ENCODE measurements at regions not wholly inside any gene's neighbourhood (a gene's known extent, or its start where the extent isn't known, plus 50 kb on each side); places are given as distances from the start of the nearest gene placed in this dataset.

DNA sequence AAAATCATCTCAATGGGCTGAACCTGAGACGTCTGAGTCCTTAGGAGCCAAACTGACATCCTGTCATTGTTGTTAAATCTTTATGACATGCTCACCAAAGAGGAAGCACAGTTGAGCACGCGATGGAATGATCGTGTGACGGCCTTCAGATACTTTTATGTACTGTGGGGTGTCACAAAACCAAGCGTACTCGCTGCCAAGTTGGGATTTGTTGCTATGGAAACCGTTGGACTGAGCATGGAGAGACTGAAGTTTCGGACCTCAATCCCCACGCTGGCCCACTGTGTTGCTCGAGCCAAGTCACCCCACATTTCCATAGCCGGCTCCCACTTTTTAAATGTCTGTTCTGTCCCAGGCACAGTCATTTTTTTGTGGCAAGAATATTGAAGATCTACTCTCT is 222.8 kb upstream of the SDK2 start:
- DNase-seq (ENCODE audit: extremely low spot score): no peak
- TF ChIP-seq TARDBP (IDR thresholded peaks at IDR 0.05) (no peak), PKNOX1 (IDR thresholded peaks at IDR 0.05) (no peak), NFRKB (IDR thresholded peaks at IDR 0.05) (no peak), L3MBTL2 (conservative IDR thresholded peaks at IDR 0.05) (no peak), ELF4 (IDR thresholded peaks at IDR 0.05) (no peak)
- CTCF ChIA-PET: no interaction called here
- POLR2A ChIA-PET: no interaction called here

- ChIA-PET CTCF (no interaction called here), POLR2A (no interaction called here)
- DNase-seq (ENCODE audit: extremely low spot score): no peak
- no peak for TF ChIP-seq FOXA1 (IDR thresholded peaks at IDR 0.05)
- no peak for TF ChIP-seq FOXM1 (IDR thresholded peaks at IDR 0.05; ENCODE audit: borderline replicate concordance)
- TF ChIP-seq PKNOX1 (IDR thresholded peaks at IDR 0.05): no peak
- no peak for TF ChIP-seq CTBP1 (IDR thresholded peaks at IDR 0.05; ENCODE audit: borderline replicate concordance)
- no peak for TF ChIP-seq FOXK2 (IDR thresholded peaks at IDR 0.05)
- no peak for TF ChIP-seq TARDBP (IDR thresholded peaks at IDR 0.05)
- TF ChIP-seq SP1 (IDR thresholded peaks at IDR 0.05): no peak
- no peak for TF ChIP-seq L3MBTL2 (conservative IDR thresholded peaks at IDR 0.05)
- no peak for TF ChIP-seq HDGF (IDR thresholded peaks at IDR 0.05; ENCODE audit: borderline replicate concordance)
- no peak for TF ChIP-seq SUZ12 (IDR thresholded peaks at IDR 0.05)
- no peak for TF ChIP-seq NFRKB (IDR thresholded peaks at IDR 0.05)
- no peak for TF ChIP-seq ZNF384 (IDR thresholded peaks at IDR 0.05)
- no peak for TF ChIP-seq LEF1 (IDR thresholded peaks at IDR 0.05; ENCODE audit: borderline replicate concordance)
- no peak for TF ChIP-seq ARNT (IDR thresholded peaks at IDR 0.05)
- no peak for TF ChIP-seq ELF4 (IDR thresholded peaks at IDR 0.05)
Measured at GRCh38 chr17:73870068-73870467, 225.8 kb upstream of the SDK2 start.

DNA sequence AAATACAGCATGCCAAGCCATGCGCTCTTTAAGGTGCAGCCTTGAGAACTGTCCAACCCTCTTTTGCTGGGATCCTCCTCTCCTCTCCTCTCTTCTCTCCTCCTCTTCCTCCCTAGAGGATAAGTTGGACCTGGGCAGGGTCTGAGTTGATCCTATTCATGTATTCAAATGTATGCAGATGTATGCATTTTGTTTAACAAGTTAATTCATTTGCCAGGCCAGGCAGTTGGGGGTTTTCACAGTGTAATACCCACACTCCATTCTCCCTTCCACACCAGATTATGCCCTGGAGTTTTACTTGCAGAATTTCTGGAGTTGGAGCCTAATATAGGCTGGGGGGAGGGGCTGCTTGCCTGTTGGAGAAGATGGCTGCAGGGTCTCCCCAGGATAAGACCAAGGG is 226.2 kb upstream of the SDK2 start:
- CTCF ChIA-PET: no interaction called here

GRCh38 chr17:73872816-73873215 is 228.6 kb upstream of the SDK2 start:
- POLR2A ChIA-PET: no interaction called here
- TF ChIP-seq ZNF384 (IDR thresholded peaks at IDR 0.05) (no peak), FOXK2 (IDR thresholded peaks at IDR 0.05) (no peak), HDGF (IDR thresholded peaks at IDR 0.05; ENCODE audit: borderline replicate concordance) (no peak), LEF1 (IDR thresholded peaks at IDR 0.05; ENCODE audit: borderline replicate concordance) (no peak), L3MBTL2 (conservative IDR thresholded peaks at IDR 0.05) (no peak), FOXM1 (IDR thresholded peaks at IDR 0.05; ENCODE audit: borderline replicate concordance) (no peak), ARNT (IDR thresholded peaks at IDR 0.05) (no peak), TARDBP (IDR thresholded peaks at IDR 0.05) (no peak), NFRKB (IDR thresholded peaks at IDR 0.05) (no peak), PKNOX1 (IDR thresholded peaks at IDR 0.05) (no peak), SP1 (IDR thresholded peaks at IDR 0.05) (no peak), BHLHE40 (IDR thresholded peaks at IDR 0.05; ENCODE audit: borderline replicate concordance) (no peak)

More for the DNA sequence above, 226.2 kb upstream of the SDK2 start:
- DNase-seq (ENCODE audit: extremely low spot score): no peak
- POLR2A ChIA-PET: no interaction called here
- TF ChIP-seq L3MBTL2 (conservative IDR thresholded peaks at IDR 0.05): no peak
- no peak for TF ChIP-seq CTBP1 (IDR thresholded peaks at IDR 0.05; ENCODE audit: borderline replicate concordance)
- no peak for TF ChIP-seq LEF1 (IDR thresholded peaks at IDR 0.05; ENCODE audit: borderline replicate concordance)
- TF ChIP-seq FOXM1 (IDR thresholded peaks at IDR 0.05; ENCODE audit: borderline replicate concordance): no peak

DNA sequence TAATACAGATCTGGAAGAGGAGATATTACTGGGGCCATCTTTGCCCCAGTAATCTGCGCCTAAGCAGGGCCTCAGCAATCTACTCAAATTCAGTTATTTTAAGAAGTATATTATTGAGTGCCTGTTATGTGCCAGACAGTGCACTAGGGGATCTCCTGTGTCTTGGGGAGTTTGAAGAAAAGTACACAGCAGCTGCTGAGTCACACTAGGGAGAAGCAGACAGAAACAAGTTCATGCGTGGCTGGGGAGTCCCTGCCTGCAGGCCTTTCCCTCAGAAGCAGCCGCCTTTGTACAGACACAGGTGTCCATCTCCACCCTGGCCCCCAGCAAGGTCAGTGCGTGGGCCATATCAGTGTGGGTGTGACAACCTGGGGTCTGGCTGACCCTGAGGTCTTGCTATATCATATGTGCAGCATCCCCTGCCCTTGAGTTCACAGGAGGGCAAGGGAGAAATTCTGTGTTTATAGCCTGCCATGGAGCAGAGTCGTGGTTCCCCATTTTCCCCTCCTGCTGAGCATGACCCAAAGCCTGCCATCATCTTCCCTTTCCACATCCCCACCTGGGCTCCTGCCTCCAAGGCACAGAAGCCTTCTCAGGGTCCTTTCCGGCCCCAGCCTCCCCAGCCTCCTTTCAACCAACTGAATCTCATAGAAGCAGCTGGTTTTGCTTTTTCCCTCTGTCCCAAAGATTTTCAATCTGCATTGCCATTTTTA is 229.9 kb upstream of the SDK2 start:
- POLR2A ChIA-PET: interaction anchor here (0.6 kb wide), 1 partner anchor 1030 kb away, joined by 3 read pairs; no protein-coding TSS in a partner anchor
- DNase-seq (ENCODE audit: extremely low spot score): no peak
- CTCF ChIA-PET: no interaction called here
- TF ChIP-seq BHLHE40 (IDR thresholded peaks at IDR 0.05; ENCODE audit: borderline replicate concordance) (no peak), ARNT (IDR thresholded peaks at IDR 0.05) (no peak), TARDBP (IDR thresholded peaks at IDR 0.05) (no peak), FOXA1 (IDR thresholded peaks at IDR 0.05) (no peak), NFRKB (IDR thresholded peaks at IDR 0.05) (no peak), PKNOX1 (IDR thresholded peaks at IDR 0.05) (no peak), HDGF (IDR thresholded peaks at IDR 0.05; ENCODE audit: borderline replicate concordance) (no peak), LEF1 (IDR thresholded peaks at IDR 0.05; ENCODE audit: borderline replicate concordance) (no peak), CTBP1 (IDR thresholded peaks at IDR 0.05; ENCODE audit: borderline replicate concordance) (no peak), SP1 (IDR thresholded peaks at IDR 0.05) (no peak), SUZ12 (IDR thresholded peaks at IDR 0.05) (no peak), ELF4 (IDR thresholded peaks at IDR 0.05) (no peak), L3MBTL2 (conservative IDR thresholded peaks at IDR 0.05) (no peak), FOXM1 (IDR thresholded peaks at IDR 0.05; ENCODE audit: borderline replicate concordance) (no peak), FOXK2 (IDR thresholded peaks at IDR 0.05) (no peak), ZNF384 (IDR thresholded peaks at IDR 0.05) (no peak)

More at GRCh38 chr17:73872816-73873215, 228.6 kb upstream of the SDK2 start:
- DNase-seq (ENCODE audit: extremely low spot score): no peak
- CTCF ChIA-PET: interaction anchor here (0.7 kb wide), 1 partner anchor 34 kb away, joined by 3 read pairs; no protein-coding TSS in a partner anchor

- TF ChIP-seq FOXK2 (IDR thresholded peaks at IDR 0.05): no peak
- TF ChIP-seq HDGF (IDR thresholded peaks at IDR 0.05; ENCODE audit: borderline replicate concordance): no peak
- TF ChIP-seq SUZ12 (IDR thresholded peaks at IDR 0.05): no peak
- POLR2A ChIA-PET: no interaction called here
- CTCF ChIA-PET: no interaction called here
- DNase-seq (ENCODE audit: extremely low spot score): no peak
Measured at GRCh38 chr17:73875346-73875745, 231.1 kb upstream of the SDK2 start.

Measured in HEK293T (cell line).